Stimulated activated naive CD8-positive, alpha-beta T cell treated with anti-CD3 and anti-CD28 coated beads, Interleukin-15, Interleukin-2, amounts not matched to agents 100 U/mL and 50 U/mL, for 24 hours (primary cell): ENCODE measurements at regions not wholly inside any gene's neighbourhood (a gene's known extent, or its start where the extent isn't known, plus 50 kb on each side); places are given as distances from the start of the nearest gene placed in this dataset.
"Not testable (repeated sequence)": the region's sequence is repeated elsewhere in the genome, so short reads cannot be mapped to it uniquely, and the experiment has no call there.

Experiments used
- ATAC-seq: fragments of 150-1000 bp; cut with Tn5 transposase; one replicate; pipeline ENCODE4 v1.10.0; 2021
- DNase-seq: peaks from one replicate; pipeline ENCODE4 v3.0.0; 2021

- no peak for DNase-seq
These were observed 325.6 kb upstream of the SOX14 start for GRCh38 chr3:137438561-137438960.

GRCh38 chr3:137460944-137461343, 303.2 kb upstream of the SOX14 start:
- DNase-seq: no peak
- ATAC-seq: no peak

More at GRCh38 chr3:137438561-137438960, 325.6 kb upstream of the SOX14 start:
- no peak for ATAC-seq

- no peak for DNase-seq
- ATAC-seq: no peak
These were observed 301.0 kb upstream of the SOX14 start for GRCh38 chr3:137463131-137463530.

- no peak for ATAC-seq
- DNase-seq: no peak
These were observed 299.8 kb upstream of the SOX14 start for GRCh38 chr3:137464341-137464740.

- DNase-seq (no peak), ATAC-seq (no peak)
These were observed 295.7 kb upstream of the SOX14 start for GRCh38 chr3:137468446-137468845.

GRCh38 chr3:137469263-137469662, 294.9 kb upstream of the SOX14 start:
- ATAC-seq (no peak), DNase-seq (no peak)

- no peak for DNase-seq
- ATAC-seq: no peak
These were observed 293.0 kb upstream of the SOX14 start for GRCh38 chr3:137471130-137471529.

- DNase-seq: no peak
- ATAC-seq: no peak
These were observed 292.4 kb upstream of the SOX14 start for GRCh38 chr3:137471558-137472204.

- no peak for ATAC-seq
- no peak for DNase-seq
These were observed 286.5 kb upstream of the SOX14 start for GRCh38 chr3:137477614-137478013.

GRCh38 chr3:137509354-137510045, 254.6 kb upstream of the SOX14 start:
- no peak for ATAC-seq
- DNase-seq: no peak

- no peak for ATAC-seq
These were observed 252.5 kb upstream of the SOX14 start for GRCh38 chr3:137511655-137512054.

GRCh38 chr3:137514853-137515252, 249.3 kb upstream of the SOX14 start:
- no peak for ATAC-seq
- DNase-seq: no peak

More at GRCh38 chr3:137511655-137512054, 252.5 kb upstream of the SOX14 start:
- no peak for DNase-seq

- ATAC-seq (no peak), DNase-seq (no peak)
These were observed 244.5 kb upstream of the SOX14 start for GRCh38 chr3:137519602-137520001.

- DNase-seq: no peak
- ATAC-seq: no peak
These were observed 239.4 kb upstream of the SOX14 start for GRCh38 chr3:137524751-137525150.

- DNase-seq: no peak
- ATAC-seq: no peak
These were observed 238.6 kb upstream of the SOX14 start for GRCh38 chr3:137525471-137525870.

- peak; percentile 6 for ATAC-seq
- no peak for DNase-seq
These were observed 222.1 kb upstream of the SOX14 start for GRCh38 chr3:137542049-137542448.

GRCh38 chr3:137554242-137554641, 209.9 kb upstream of the SOX14 start:
- DNase-seq: no peak
- ATAC-seq: no peak

- DNase-seq: no peak
- no peak for ATAC-seq
These were observed 195.2 kb upstream of the SOX14 start for GRCh38 chr3:137568880-137569279.

- no peak for ATAC-seq
- no peak for DNase-seq
These were observed 191.2 kb upstream of the SOX14 start for GRCh38 chr3:137572931-137573330.

GRCh38 chr3:137582484-137582883, 181.6 kb upstream of the SOX14 start:
- no peak for ATAC-seq
- no peak for DNase-seq

- no peak for ATAC-seq
These were observed 180.9 kb upstream of the SOX14 start for GRCh38 chr3:137583256-137583655.

GRCh38 chr3:137588871-137589270, 175.2 kb upstream of the SOX14 start:
- no peak for DNase-seq
- ATAC-seq: no peak

More at GRCh38 chr3:137583256-137583655, 180.9 kb upstream of the SOX14 start:
- DNase-seq: no peak

GRCh38 chr3:137595415-137595814, 168.7 kb upstream of the SOX14 start:
- not testable (repeated sequence) for DNase-seq, ATAC-seq

- ATAC-seq (no peak), DNase-seq (no peak)
These were observed 153.4 kb upstream of the SOX14 start for GRCh38 chr3:137610723-137611122.
